ENCODE measurements at regions not wholly inside any gene's neighbourhood (a gene's known extent, or its start where the extent isn't known, plus 50 kb on each side); places are given as distances from the start of the nearest gene placed in this dataset.

GRCh38 chr14:97385727-97386126 is 588.5 kb downstream of the VRK1 start:
- TF ChIP-seq CTCF (IDR thresholded peaks at IDR 0.05; ENCODE audit: insufficient read depth, low read depth, low read length) (no peak), EZH2 (IDR thresholded peaks at IDR 0.05; ENCODE audit: insufficient read depth, low read length) (no peak)
- FAIRE-seq: no peak
- H3K4me1 ChIP-seq (ENCODE audit: insufficient read depth, low read length): no peaks in the 10 kb centered on the region

GRCh38 chr14:97387252-97387874 is 590.2 kb downstream of the VRK1 start:
- H3K9me3 Mint-ChIP-seq (ENCODE audit: unreplicated experiment): no peaks in the 10 kb centered on the region
- H4K20me1 ChIP-seq (ENCODE audit: insufficient read depth, low read length): no peaks in the 10 kb centered on the region

More at GRCh38 chr14:97385727-97386126, 588.5 kb downstream of the VRK1 start:
- H3K9me3 ChIP-seq (ENCODE audit: insufficient read depth, low read depth, low read length): no peaks in the 10 kb centered on the region
- no peaks in the 10 kb centered on the region for H3K36me3 Mint-ChIP-seq (ENCODE audit: low read depth, unreplicated experiment)
- no peak overlapping the region for H3K27ac Mint-ChIP-seq (ENCODE audit: unreplicated experiment)
- no peaks in the 10 kb centered on the region for H3K27me3 ChIP-seq (ENCODE audit: insufficient read depth, low read length)
- H3K9ac ChIP-seq (ENCODE audit: low read length): no peak overlapping the region
- no peaks in the 10 kb centered on the region for H3K9me3 Mint-ChIP-seq (ENCODE audit: unreplicated experiment)
- H4K20me1 ChIP-seq (ENCODE audit: insufficient read depth, low read length): no peaks in the 10 kb centered on the region
- H3K4me3 Mint-ChIP-seq (ENCODE audit: unreplicated experiment): no peak overlapping the region
- H3K79me2 ChIP-seq (ENCODE audit: insufficient read depth, low read length): no peaks in the 10 kb centered on the region
- peaks cover 5% of the 10 kb centered on the region for H3K4me1 Mint-ChIP-seq (ENCODE audit: low read depth, unreplicated experiment)
- no peak overlapping the region for H3K4me3 ChIP-seq (ENCODE audit: insufficient read depth, low read depth, low read length)
- no peak overlapping the region for H3K27ac ChIP-seq (ENCODE audit: low read depth, low read length)
- H2AFZ ChIP-seq (ENCODE audit: low read depth, low read length): no peak overlapping the region
- peaks cover 10% of the 10 kb centered on the region for H3K27me3 Mint-ChIP-seq (ENCODE audit: low read depth, unreplicated experiment)
- DNase-seq (ENCODE audit: low read depth): no peak
- H3K4me2 ChIP-seq (ENCODE audit: low read length): no peak overlapping the region
- H3K36me3 ChIP-seq (ENCODE audit: insufficient read depth, low read length): no peaks in the 10 kb centered on the region

More at GRCh38 chr14:97387252-97387874, 590.2 kb downstream of the VRK1 start:
- Mint-ChIP-seq H3K4me3 (ENCODE audit: unreplicated experiment) (no peak overlapping the region), H3K27ac (ENCODE audit: unreplicated experiment) (no peak overlapping the region), H3K27me3 (ENCODE audit: low read depth, unreplicated experiment) (peaks cover 18% of the 10 kb centered on the region), H3K36me3 (ENCODE audit: low read depth, unreplicated experiment) (no peaks in the 10 kb centered on the region), H3K4me1 (ENCODE audit: low read depth, unreplicated experiment) (peaks cover 5% of the 10 kb centered on the region)
- no peak overlapping the region for H2AFZ ChIP-seq (ENCODE audit: low read depth, low read length)
- no peak overlapping the region for H3K4me3 ChIP-seq (ENCODE audit: insufficient read depth, low read depth, low read length)
- FAIRE-seq (no peak), DNase-seq (ENCODE audit: low read depth) (no peak)
- H3K36me3 ChIP-seq (ENCODE audit: insufficient read depth, low read length): no peaks in the 10 kb centered on the region
- no peak overlapping the region for H3K9ac ChIP-seq (ENCODE audit: low read length)
- TF ChIP-seq CTCF (IDR thresholded peaks at IDR 0.05; ENCODE audit: insufficient read depth, low read depth, low read length): no peak
- TF ChIP-seq EZH2 (IDR thresholded peaks at IDR 0.05; ENCODE audit: insufficient read depth, low read length): no peak
- no peaks in the 10 kb centered on the region for H3K9me3 ChIP-seq (ENCODE audit: insufficient read depth, low read depth, low read length)
- H3K4me1 ChIP-seq (ENCODE audit: insufficient read depth, low read length): no peaks in the 10 kb centered on the region
- no peak overlapping the region for H3K27ac ChIP-seq (ENCODE audit: low read depth, low read length)
- H3K79me2 ChIP-seq (ENCODE audit: insufficient read depth, low read length): no peaks in the 10 kb centered on the region
- no peaks in the 10 kb centered on the region for H3K27me3 ChIP-seq (ENCODE audit: insufficient read depth, low read length)
- H3K4me2 ChIP-seq (ENCODE audit: low read length): no peak overlapping the region

All from astrocyte (in vitro differentiated cells and primary cell).